ENCODE measurements at regions not wholly inside any gene's neighbourhood (a gene's known extent, or its start where the extent isn't known, plus 50 kb on each side); places are given as distances from the start of the nearest gene placed in this dataset.
"Not testable (repeated sequence)": the region's sequence is repeated elsewhere in the genome, so short reads cannot be mapped to it uniquely, and the experiment has no call there.

DNA sequence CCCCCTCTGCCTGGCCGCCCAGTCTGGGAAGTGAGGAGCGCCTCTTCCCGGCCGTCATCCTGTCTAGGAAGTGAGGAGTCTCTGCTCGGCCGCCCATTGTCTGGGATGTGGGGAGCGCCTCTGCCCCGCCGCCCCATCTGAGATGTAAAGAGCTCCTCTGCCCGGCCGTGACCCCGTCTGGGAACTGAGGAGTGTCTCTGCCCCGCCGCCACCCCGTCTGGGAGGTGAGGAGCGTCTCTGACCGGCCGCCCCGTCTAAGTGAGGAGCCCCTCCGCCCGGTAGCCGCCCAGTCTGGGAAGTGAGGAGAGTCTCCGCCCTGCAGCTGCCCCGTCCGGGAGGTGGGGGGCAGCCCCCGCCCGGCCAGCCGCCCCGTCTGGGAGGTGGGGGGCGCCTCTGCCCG, 228.9 kb downstream of the RPIA start:
- not testable (repeated sequence) for H3K9me3 ChIP-seq (ENCODE audit: low read length); H3K4me3 ChIP-seq (ENCODE audit: low read length); H4K20me1 ChIP-seq (ENCODE audit: insufficient read depth, low read depth, low read length); H3K79me2 ChIP-seq (ENCODE audit: low read length); H3K4me1 ChIP-seq (ENCODE audit: low read length); H2AFZ ChIP-seq (ENCODE audit: low read length); H3K36me3 ChIP-seq (ENCODE audit: insufficient read depth, low read length); DNase-seq; H3K9me2 ChIP-seq (replicated peaks; ENCODE audit: insufficient read depth, low read length); H3K27ac ChIP-seq (ENCODE audit: low read length); H3K4me2 ChIP-seq (ENCODE audit: low read depth, low read length, poor library complexity, severe bottlenecking); H3K27me3 ChIP-seq (ENCODE audit: low read length); H3K9ac ChIP-seq (ENCODE audit: low read length)

DNA sequence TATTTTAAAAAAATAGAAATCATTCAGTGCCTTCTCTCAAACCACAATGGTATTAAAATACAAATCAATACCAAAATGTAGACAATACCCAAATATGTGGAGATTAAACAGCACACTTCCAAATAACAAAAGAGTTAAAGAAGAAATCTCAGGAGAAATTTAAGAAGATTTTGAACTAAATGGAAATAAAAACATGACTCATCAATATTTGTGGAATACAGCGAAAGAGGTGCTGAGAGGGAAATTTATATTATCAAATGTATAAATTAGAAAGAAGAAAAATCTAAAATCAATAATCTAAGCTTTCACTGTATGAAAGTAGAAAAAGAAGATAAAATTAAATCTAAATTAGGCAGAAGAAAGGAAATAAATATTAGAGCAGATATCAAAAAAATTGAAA, 233.1 kb downstream of the RPIA start:
- Histone ChIP-seq H3K27me3 (ENCODE audit: low read length) (no peaks in the 10 kb centered on the region), H3K9me2 (replicated peaks; ENCODE audit: insufficient read depth, low read length) (no peaks in the 10 kb centered on the region), H4K20me1 (ENCODE audit: insufficient read depth, low read depth, low read length) (no peaks in the 10 kb centered on the region), H3K36me3 (ENCODE audit: insufficient read depth, low read length) (no peaks in the 10 kb centered on the region), H3K4me1 (ENCODE audit: low read length) (no peaks in the 10 kb centered on the region), H3K27ac (ENCODE audit: low read length) (no peak overlapping the region), H3K9ac (ENCODE audit: low read length) (no peak overlapping the region), H3K9me3 (ENCODE audit: low read length) (no peaks in the 10 kb centered on the region), H2AFZ (ENCODE audit: low read length) (no peak overlapping the region), H3K4me2 (ENCODE audit: low read depth, low read length, poor library complexity, severe bottlenecking) (no peak overlapping the region), H3K4me3 (ENCODE audit: low read length) (no peak overlapping the region), H3K79me2 (ENCODE audit: low read length) (no peaks in the 10 kb centered on the region)
- DNase-seq = no peak

- Histone ChIP-seq H3K4me3 (ENCODE audit: low read length) (no peak overlapping the region), H3K79me2 (ENCODE audit: low read length) (no peaks in the 10 kb centered on the region), H3K9me3 (ENCODE audit: low read length) (no peaks in the 10 kb centered on the region), H3K27ac (ENCODE audit: low read length) (no peak overlapping the region), H3K4me2 (ENCODE audit: low read depth, low read length, poor library complexity, severe bottlenecking) (no peak overlapping the region), H3K27me3 (ENCODE audit: low read length) (no peaks in the 10 kb centered on the region), H4K20me1 (ENCODE audit: insufficient read depth, low read depth, low read length) (no peaks in the 10 kb centered on the region), H2AFZ (ENCODE audit: low read length) (no peak overlapping the region), H3K36me3 (ENCODE audit: insufficient read depth, low read length) (no peaks in the 10 kb centered on the region), H3K9ac (ENCODE audit: low read length) (no peak overlapping the region), H3K4me1 (ENCODE audit: low read length) (no peaks in the 10 kb centered on the region), H3K9me2 (replicated peaks; ENCODE audit: insufficient read depth, low read length) (no peaks in the 10 kb centered on the region)
- DNase-seq = no peak
Observed at GRCh38 chr2:88925770-88926462, 234.4 kb downstream of the RPIA start.

DNA sequence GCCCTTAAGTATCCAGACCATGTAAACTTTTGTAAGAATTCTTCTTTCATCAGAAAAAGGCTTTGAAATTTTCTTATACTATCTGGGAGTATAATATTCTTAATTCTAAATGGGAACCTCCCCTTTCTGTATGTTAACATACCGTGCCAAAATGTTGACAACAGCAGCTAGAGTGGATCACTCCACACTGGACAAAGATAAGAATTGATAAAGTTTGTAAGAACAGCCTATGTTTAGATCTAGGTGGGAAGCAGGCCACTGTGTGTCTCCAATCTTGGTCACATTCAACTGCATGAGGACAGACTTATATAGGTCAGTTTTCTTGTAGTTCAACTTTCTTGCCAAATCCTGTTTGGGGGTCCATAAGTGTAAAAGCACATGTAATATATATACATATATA, 235.7 kb downstream of the RPIA start:
- Histone ChIP-seq H3K27ac (ENCODE audit: low read length) (no peak overlapping the region), H3K4me2 (ENCODE audit: low read depth, low read length, poor library complexity, severe bottlenecking) (no peak overlapping the region), H2AFZ (ENCODE audit: low read length) (no peak overlapping the region), H3K9me3 (ENCODE audit: low read length) (no peaks in the 10 kb centered on the region), H3K9me2 (replicated peaks; ENCODE audit: insufficient read depth, low read length) (no peaks in the 10 kb centered on the region), H3K27me3 (ENCODE audit: low read length) (no peaks in the 10 kb centered on the region), H3K79me2 (ENCODE audit: low read length) (no peaks in the 10 kb centered on the region), H3K36me3 (ENCODE audit: insufficient read depth, low read length) (no peaks in the 10 kb centered on the region), H3K4me1 (ENCODE audit: low read length) (no peaks in the 10 kb centered on the region), H3K4me3 (ENCODE audit: low read length) (no peak overlapping the region), H4K20me1 (ENCODE audit: insufficient read depth, low read depth, low read length) (no peaks in the 10 kb centered on the region), H3K9ac (ENCODE audit: low read length) (no peak overlapping the region)
- DNase-seq = no peak

GRCh38 chr2:88930659-88931058, 239.2 kb downstream of the RPIA start:
- Histone ChIP-seq H3K27me3 (ENCODE audit: low read length) (no peaks in the 10 kb centered on the region), H3K9ac (ENCODE audit: low read length) (no peak overlapping the region), H3K4me2 (ENCODE audit: low read depth, low read length, poor library complexity, severe bottlenecking) (no peak overlapping the region), H3K4me1 (ENCODE audit: low read length) (no peaks in the 10 kb centered on the region), H3K36me3 (ENCODE audit: insufficient read depth, low read length) (no peaks in the 10 kb centered on the region), H4K20me1 (ENCODE audit: insufficient read depth, low read depth, low read length) (no peaks in the 10 kb centered on the region), H3K4me3 (ENCODE audit: low read length) (no peak overlapping the region), H3K27ac (ENCODE audit: low read length) (no peak overlapping the region), H2AFZ (ENCODE audit: low read length) (no peak overlapping the region), H3K9me2 (replicated peaks; ENCODE audit: insufficient read depth, low read length) (no peaks in the 10 kb centered on the region), H3K9me3 (ENCODE audit: low read length) (no peaks in the 10 kb centered on the region), H3K79me2 (ENCODE audit: low read length) (no peaks in the 10 kb centered on the region)
- DNase-seq = no peak

DNA sequence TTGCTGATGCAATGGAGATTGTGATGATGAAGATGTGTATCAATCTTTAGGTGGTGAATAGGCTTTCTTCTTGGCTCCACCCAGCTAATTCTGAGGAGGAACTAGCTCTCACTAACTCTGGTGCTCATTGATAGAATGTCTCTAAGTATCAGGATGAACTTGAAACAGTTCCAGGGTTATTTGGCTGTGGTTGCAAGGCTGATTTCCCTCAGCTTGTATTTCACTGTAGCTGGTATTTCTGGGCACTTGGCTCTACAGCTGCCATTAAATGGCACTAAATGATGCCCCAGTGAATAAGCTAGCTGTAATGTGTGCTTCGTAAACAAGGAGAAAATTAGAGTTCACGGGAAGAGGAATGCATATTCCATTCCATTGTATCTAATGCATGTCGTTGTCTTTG, 241.2 kb downstream of the RPIA start:
- H3K4me1 ChIP-seq (ENCODE audit: low read length) = no peaks in the 10 kb centered on the region
- H4K20me1 ChIP-seq (ENCODE audit: insufficient read depth, low read depth, low read length) = no peaks in the 10 kb centered on the region
- H3K9ac ChIP-seq (ENCODE audit: low read length) = no peak overlapping the region
- no peaks in the 10 kb centered on the region for H3K9me3 ChIP-seq (ENCODE audit: low read length)
- no peak overlapping the region for H2AFZ ChIP-seq (ENCODE audit: low read length)
- H3K9me2 ChIP-seq (replicated peaks; ENCODE audit: insufficient read depth, low read length) = no peaks in the 10 kb centered on the region
- H3K27me3 ChIP-seq (ENCODE audit: low read length) = no peaks in the 10 kb centered on the region
- no peak overlapping the region for H3K27ac ChIP-seq (ENCODE audit: low read length)
- no peak for DNase-seq
- H3K36me3 ChIP-seq (ENCODE audit: insufficient read depth, low read length) = no peaks in the 10 kb centered on the region
- no peak overlapping the region for H3K4me2 ChIP-seq (ENCODE audit: low read depth, low read length, poor library complexity, severe bottlenecking)
- no peaks in the 10 kb centered on the region for H3K79me2 ChIP-seq (ENCODE audit: low read length)
- H3K4me3 ChIP-seq (ENCODE audit: low read length) = no peak overlapping the region

DNA sequence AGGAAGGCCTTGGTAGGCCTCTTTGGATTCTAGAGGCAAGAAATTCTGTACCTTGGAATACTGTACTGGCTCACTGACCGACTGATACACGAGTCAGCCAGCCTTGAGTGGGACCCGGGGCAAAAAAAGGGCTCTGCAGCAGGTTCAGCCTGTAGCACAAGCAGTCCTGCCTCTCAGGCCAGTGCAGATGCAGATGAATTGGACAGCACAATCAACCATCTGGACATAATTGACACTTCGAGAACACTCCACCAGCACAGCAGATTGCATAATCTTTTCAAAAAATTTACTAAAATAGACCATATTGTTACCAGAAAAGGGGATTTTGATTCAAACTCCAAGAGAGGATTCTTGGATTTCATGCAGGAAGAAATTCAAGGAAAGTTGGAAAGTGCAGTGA, 241.6 kb downstream of the RPIA start:
- no peaks in the 10 kb centered on the region for H3K9me2 ChIP-seq (replicated peaks; ENCODE audit: insufficient read depth, low read length)
- no peaks in the 10 kb centered on the region for H4K20me1 ChIP-seq (ENCODE audit: insufficient read depth, low read depth, low read length)
- H3K79me2 ChIP-seq (ENCODE audit: low read length) = no peaks in the 10 kb centered on the region
- H3K9me3 ChIP-seq (ENCODE audit: low read length) = no peaks in the 10 kb centered on the region
- H3K4me3 ChIP-seq (ENCODE audit: low read length) = no peak overlapping the region
- H2AFZ ChIP-seq (ENCODE audit: low read length) = no peak overlapping the region
- no peaks in the 10 kb centered on the region for H3K27me3 ChIP-seq (ENCODE audit: low read length)
- no peak overlapping the region for H3K4me2 ChIP-seq (ENCODE audit: low read depth, low read length, poor library complexity, severe bottlenecking)
- DNase-seq = no peak
- H3K9ac ChIP-seq (ENCODE audit: low read length) = no peak overlapping the region
- no peak overlapping the region for H3K27ac ChIP-seq (ENCODE audit: low read length)
- H3K36me3 ChIP-seq (ENCODE audit: insufficient read depth, low read length) = no peaks in the 10 kb centered on the region
- H3K4me1 ChIP-seq (ENCODE audit: low read length) = no peaks in the 10 kb centered on the region

DNA sequence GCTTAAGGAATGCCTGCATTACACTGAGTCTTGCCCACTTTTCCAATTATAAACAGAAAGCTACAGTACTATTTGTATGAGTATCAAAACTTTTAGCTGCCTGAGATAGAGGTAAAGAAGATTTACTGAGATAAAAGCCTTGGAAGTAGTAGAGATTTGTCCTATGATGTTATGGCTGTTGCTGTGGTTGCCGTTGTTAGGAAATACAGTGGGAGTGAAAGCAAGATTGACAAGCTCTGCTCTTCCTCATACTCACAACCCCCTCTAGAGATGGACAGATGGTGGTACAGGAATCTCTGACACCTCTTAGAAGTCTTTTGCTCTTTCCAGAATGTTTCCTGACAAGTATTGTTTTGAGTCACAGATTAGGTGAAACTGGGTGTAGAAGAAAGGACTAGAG, 242.5 kb downstream of the RPIA start:
- Histone ChIP-seq H3K36me3 (ENCODE audit: insufficient read depth, low read length) (no peaks in the 10 kb centered on the region), H3K9me2 (replicated peaks; ENCODE audit: insufficient read depth, low read length) (no peaks in the 10 kb centered on the region), H3K27me3 (ENCODE audit: low read length) (no peaks in the 10 kb centered on the region), H3K4me3 (ENCODE audit: low read length) (no peak overlapping the region), H3K27ac (ENCODE audit: low read length) (no peak overlapping the region), H3K4me2 (ENCODE audit: low read depth, low read length, poor library complexity, severe bottlenecking) (no peak overlapping the region), H3K4me1 (ENCODE audit: low read length) (no peaks in the 10 kb centered on the region), H4K20me1 (ENCODE audit: insufficient read depth, low read depth, low read length) (no peaks in the 10 kb centered on the region), H3K9me3 (ENCODE audit: low read length) (no peaks in the 10 kb centered on the region), H3K79me2 (ENCODE audit: low read length) (no peaks in the 10 kb centered on the region), H2AFZ (ENCODE audit: low read length) (no peak overlapping the region), H3K9ac (ENCODE audit: low read length) (no peak overlapping the region)
- no peak for DNase-seq

DNA sequence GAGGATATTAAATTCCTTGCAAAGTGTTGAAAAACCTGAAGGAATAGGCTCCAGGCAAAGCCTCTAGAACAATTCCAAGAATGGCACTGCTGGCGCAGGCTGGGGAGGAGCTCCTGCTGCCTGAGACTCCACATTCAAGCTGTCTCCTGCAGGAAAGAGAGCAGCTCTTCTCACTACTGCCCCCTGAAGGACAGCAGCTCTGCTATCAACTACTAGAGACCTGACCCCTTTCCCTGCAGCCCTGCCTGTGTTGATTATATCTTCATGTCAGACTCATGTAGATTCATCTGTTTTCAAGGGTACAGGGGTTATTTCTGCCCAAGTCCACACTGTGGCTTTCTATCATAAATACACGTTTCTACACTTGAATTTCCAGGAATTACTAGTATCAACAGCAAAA, 249.7 kb downstream of the RPIA start:
- not testable (repeated sequence) for H3K27ac ChIP-seq (ENCODE audit: low read length); H3K79me2 ChIP-seq (ENCODE audit: low read length); H3K27me3 ChIP-seq (ENCODE audit: low read length); H3K4me1 ChIP-seq (ENCODE audit: low read length); H3K9me2 ChIP-seq (replicated peaks; ENCODE audit: insufficient read depth, low read length); H3K4me3 ChIP-seq (ENCODE audit: low read length); H3K4me2 ChIP-seq (ENCODE audit: low read depth, low read length, poor library complexity, severe bottlenecking); H3K9me3 ChIP-seq (ENCODE audit: low read length); H3K36me3 ChIP-seq (ENCODE audit: insufficient read depth, low read length); H2AFZ ChIP-seq (ENCODE audit: low read length); H4K20me1 ChIP-seq (ENCODE audit: insufficient read depth, low read depth, low read length); H3K9ac ChIP-seq (ENCODE audit: low read length); DNase-seq
